ENCODE measurements at regions not wholly inside any gene's neighbourhood (a gene's known extent, or its start where the extent isn't known, plus 50 kb on each side); places are given as distances from the start of the nearest gene placed in this dataset.
A peak's percentile ranks its signal among the peaks of the same experiment; 100 is the strongest.

- no peaks in the 10 kb centered on the region for H3K27me3 ChIP-seq (replicated peaks; ENCODE audit: insufficient read depth, low read depth, low read length, poor library complexity)
- no peaks in the 10 kb centered on the region for H3K9me3 ChIP-seq (ENCODE audit: low read depth, low read length, poor library complexity, severe bottlenecking)
- H3K4me1 ChIP-seq (ENCODE audit: insufficient read depth, low read length, poor library complexity, severe bottlenecking) = peaks cover 4% of the 10 kb centered on the region
- intact Hi-C loops (cut with micrococcal nuclease; ENCODE audit: unreplicated experiment) = no loop called here
- TF ChIP-seq CTCF (conservative IDR thresholded peaks at IDR 0.05; ENCODE audit: low read depth, low read length) (no peak), EZH2 (IDR thresholded peaks at IDR 0.05; ENCODE audit: borderline replicate concordance, low read depth, low read length, poor library complexity, severe bottlenecking) (no peak)
- H3K4me3 ChIP-seq (ENCODE audit: low read depth, low read length, poor library complexity, severe bottlenecking) = no peak overlapping the region
- no peaks in the 10 kb centered on the region for H3K36me3 ChIP-seq (ENCODE audit: insufficient read depth, low read length, poor library complexity, severe bottlenecking)
- no TSS peak for BruUV-seq (replicated peaks)
- POLR2A ChIA-PET (ENCODE audit: low non-redundant PET) = no interaction called here
- H3K27ac ChIP-seq (ENCODE audit: low read depth, low read length, poor library complexity, severe bottlenecking) = no peak overlapping the region
- DNase-seq (ENCODE audit: low spot score) = peak; percentile 65
- CTCF ChIA-PET = no interaction called here
Measured at GRCh38 chr4:4593596-4594284, 51.9 kb upstream of the STX18 start.

DNA sequence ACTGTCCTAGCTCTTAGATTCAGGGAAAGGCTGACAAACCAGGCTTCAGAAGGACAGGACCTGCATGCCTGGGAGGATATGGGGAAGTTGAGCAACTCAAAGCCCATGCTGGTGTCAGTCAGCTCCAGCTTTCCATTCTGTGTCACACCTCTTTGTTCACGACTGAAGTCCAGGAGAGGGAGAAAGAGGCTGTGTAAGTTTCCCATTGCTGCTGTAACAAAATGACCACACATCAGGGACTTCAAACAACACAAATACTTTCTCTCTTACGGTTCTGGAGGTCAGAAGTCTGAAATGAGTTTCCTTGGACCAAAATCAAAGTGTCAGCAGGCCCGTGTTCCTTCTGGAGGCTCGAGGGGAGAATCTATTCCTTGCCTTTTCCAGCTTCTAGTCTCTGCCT is 50.6 kb upstream of the STX18 start:
- TF ChIP-seq EZH2 (IDR thresholded peaks at IDR 0.05; ENCODE audit: borderline replicate concordance, low read depth, low read length, poor library complexity, severe bottlenecking) (no peak), CTCF (conservative IDR thresholded peaks at IDR 0.05; ENCODE audit: low read depth, low read length) (no peak)
- CTCF ChIA-PET = no interaction called here
- H3K9me3 ChIP-seq (ENCODE audit: low read depth, low read length, poor library complexity, severe bottlenecking) = no peaks in the 10 kb centered on the region
- no peak overlapping the region for H3K4me3 ChIP-seq (ENCODE audit: low read depth, low read length, poor library complexity, severe bottlenecking)
- no TSS peak for BruUV-seq (replicated peaks)
- no peak for DNase-seq (ENCODE audit: low spot score)
- peaks cover 4% of the 10 kb centered on the region for H3K4me1 ChIP-seq (ENCODE audit: insufficient read depth, low read length, poor library complexity, severe bottlenecking)
- no peak overlapping the region for H3K27ac ChIP-seq (ENCODE audit: low read depth, low read length, poor library complexity, severe bottlenecking)
- no peaks in the 10 kb centered on the region for H3K27me3 ChIP-seq (replicated peaks; ENCODE audit: insufficient read depth, low read depth, low read length, poor library complexity)
- POLR2A ChIA-PET (ENCODE audit: low non-redundant PET) = no interaction called here
- intact Hi-C loops (cut with micrococcal nuclease; ENCODE audit: unreplicated experiment) = no loop called here
- no peaks in the 10 kb centered on the region for H3K36me3 ChIP-seq (ENCODE audit: insufficient read depth, low read length, poor library complexity, severe bottlenecking)
